CD4-positive, CD25-positive, alpha-beta regulatory T cell (primary cell): ENCODE measurements at regions not wholly inside any gene's neighbourhood (a gene's known extent, or its start where the extent isn't known, plus 50 kb on each side); places are given as distances from the start of the nearest gene placed in this dataset.

ENCODE experiments used
- ATAC-seq, 2 donors: fragments of 150-1000 bp; cut with Tn5 transposase; one replicate each; pipeline ENCODE4 v1.10.0; 2021; ENCODE audit warnings: low read depth in 2 of 2, moderate number of reproducible peaks in 2 of 2, moderate library complexity in 1 of 2
- DNase-seq, 3 donors: peaks; one replicate each; pipeline versions ENCODE4 v3.0.0 to v3.0.0-alpha.2; 2012 to 2022; ENCODE audit warnings: mixed read lengths in 1 of 3
- H3K27ac ChIP-seq: one replicate; pipeline ENCODE4 v1.7.0; 2013; ENCODE audit warnings: mild to moderate bottlenecking, low read length; ENCODE audit not compliant: insufficient read depth, poor library complexity, severe bottlenecking
- H3K27me3 ChIP-seq: one replicate; pipeline ENCODE4 v1.7.0; 2013; ENCODE audit warnings: low read length; ENCODE audit not compliant: control insufficient read depth, insufficient read depth
- H3K36me3 ChIP-seq: one replicate; pipeline ENCODE4 v1.7.0; 2013; ENCODE audit warnings: mild to moderate bottlenecking, low read length, moderate library complexity; ENCODE audit not compliant: control insufficient read depth, insufficient read depth
- H3K4me1 ChIP-seq: 2 replicates; pipeline ENCODE4 v1.7.0; 2013; ENCODE audit warnings: mild to moderate bottlenecking, low read length; ENCODE audit not compliant: insufficient read depth, control insufficient read depth, poor library complexity, severe bottlenecking
- H3K4me3 ChIP-seq: one replicate; pipeline ENCODE4 v1.7.0; 2013; ENCODE audit warnings: low read depth, mild to moderate bottlenecking, low read length, moderate library complexity
- H3K9me3 ChIP-seq, 2 experiments: 1 replicate in 1 of 2; 2 replicates in 1 of 2; pipeline ENCODE4 v1.7.0; 2013; ENCODE audit warnings: low read length in 2 of 2, mild to moderate bottlenecking in 1 of 2, moderate library complexity in 1 of 2; ENCODE audit not compliant: control insufficient read depth in 2 of 2
- H3K27ac Mint-ChIP-seq, 3 donors: one replicate each; pipeline ENCODE4 v1.8.0; 2020 to 2022; ENCODE audit warnings: mild to moderate bottlenecking in 3 of 3, mixed read lengths in 3 of 3, moderate library complexity in 2 of 3
- H3K27me3 Mint-ChIP-seq: one replicate; pipeline ENCODE4 v1.8.0; 2022; ENCODE audit warnings: mild to moderate bottlenecking, mixed read lengths
- H3K36me3 Mint-ChIP-seq: one replicate; pipeline ENCODE4 v1.8.0; 2020; ENCODE audit warnings: mixed read lengths
- H3K4me1 Mint-ChIP-seq, 4 donors: one replicate each; pipeline ENCODE4 v1.8.0; 2020 to 2022; ENCODE audit warnings: mixed read lengths in 4 of 4, mild to moderate bottlenecking in 1 of 4
- H3K4me3 Mint-ChIP-seq, 4 donors: one replicate each; pipeline ENCODE4 v1.8.0; 2020 to 2022; ENCODE audit warnings: mild to moderate bottlenecking in 4 of 4, mixed read lengths in 4 of 4, moderate library complexity in 3 of 4
- H3K9me3 Mint-ChIP-seq, 7 donors: one replicate each; pipeline ENCODE4 v1.8.0; 2020 to 2022; ENCODE audit warnings: mixed read lengths in 7 of 7, mild to moderate bottlenecking in 3 of 7, moderate library complexity in 2 of 7

DNA sequence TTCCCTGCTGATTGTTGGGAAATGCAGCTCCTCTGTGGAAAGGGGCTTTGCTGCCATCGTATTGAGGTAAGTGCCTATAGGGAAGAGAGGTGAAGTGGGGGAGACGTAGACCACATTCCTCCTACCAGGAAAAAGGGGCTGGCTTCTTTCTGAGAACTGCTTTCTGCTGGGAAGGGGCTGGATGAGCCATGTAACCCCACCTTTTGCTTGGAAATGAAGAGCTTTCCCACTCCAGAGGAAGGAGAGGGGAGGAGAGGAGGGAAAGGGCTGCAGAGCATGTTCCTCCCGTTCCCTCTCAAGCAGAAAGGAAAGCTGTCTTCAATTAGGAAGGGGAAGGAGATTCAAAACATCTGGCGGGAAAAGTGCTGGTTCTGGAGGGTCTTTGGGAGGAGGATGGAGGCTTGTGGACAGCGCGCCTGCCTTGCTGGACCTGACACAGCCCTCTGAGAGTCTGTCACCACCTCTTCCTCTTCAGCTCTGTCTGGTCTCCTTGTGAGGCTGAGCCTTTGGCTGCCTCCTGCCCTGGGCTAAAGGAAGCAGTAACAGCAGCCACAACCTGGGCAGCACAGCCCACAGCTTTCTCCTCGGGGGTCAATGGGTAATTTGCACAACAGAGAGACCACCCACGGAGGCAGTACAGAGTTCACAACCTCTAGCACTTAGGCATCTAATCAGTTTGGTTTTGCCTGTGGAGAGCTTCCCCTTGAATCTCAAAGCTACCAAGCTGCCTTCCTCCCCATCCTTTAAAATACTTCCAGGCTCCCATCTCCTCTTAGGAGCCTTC, 410.0 kb upstream of the TNP1 start:
- H3K27ac Mint-ChIP-seq, result no peak overlapping the region
- no peak for ATAC-seq
- no peaks in the 10 kb centered on the region for H3K36me3 Mint-ChIP-seq
- peaks cover 0 to 5% (median 3%) of the 10 kb centered on the region in 7 donors for H3K9me3 Mint-ChIP-seq
- Histone ChIP-seq H3K27me3 (no peaks in the 10 kb centered on the region), H3K4me3 (no peak overlapping the region), H3K4me1 (no peaks in the 10 kb centered on the region), H3K36me3 (no peaks in the 10 kb centered on the region), H3K27ac (no peak overlapping the region), H3K9me3 (no peaks in the 10 kb centered on the region)
- H3K27me3 Mint-ChIP-seq, result peaks cover 7% of the 10 kb centered on the region
- no peak overlapping the region for H3K4me3 Mint-ChIP-seq
- no peak for DNase-seq
- no peaks in the 10 kb centered on the region for H3K4me1 Mint-ChIP-seq

DNA sequence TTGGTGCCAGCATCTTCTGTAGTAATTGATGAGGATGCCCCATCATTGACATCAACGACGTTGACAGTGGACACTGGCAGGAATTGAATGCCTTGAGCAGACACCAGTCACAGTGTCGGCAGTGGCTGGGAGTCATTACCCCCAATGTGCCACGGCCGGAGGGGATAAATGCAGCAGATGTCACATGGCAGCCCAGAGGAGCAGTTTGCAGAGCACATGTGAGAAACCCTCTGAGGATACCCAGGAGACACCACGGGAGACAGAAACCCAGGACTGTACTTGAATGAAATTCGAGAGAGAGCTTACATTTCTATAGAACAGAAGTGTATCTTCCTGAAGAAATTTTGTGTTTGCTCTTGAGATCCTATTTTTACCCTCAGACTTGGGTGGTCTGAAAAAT, 409.1 kb upstream of the TNP1 start:
- Histone ChIP-seq H3K4me3 (no peak overlapping the region), H3K9me3 (no peaks in the 10 kb centered on the region), H3K36me3 (no peaks in the 10 kb centered on the region), H3K4me1 (no peaks in the 10 kb centered on the region), H3K27ac (no peak overlapping the region), H3K27me3 (no peaks in the 10 kb centered on the region)
- Mint-ChIP-seq H3K9me3 (peaks cover 0 to 5% (median 3%) of the 10 kb centered on the region in 7 donors), H3K4me1 (no peaks in the 10 kb centered on the region), H3K36me3 (no peaks in the 10 kb centered on the region), H3K27ac (no peak overlapping the region), H3K27me3 (peaks cover 7% of the 10 kb centered on the region), H3K4me3 (no peak overlapping the region)
- DNase-seq (no peak), ATAC-seq (no peak)

DNA sequence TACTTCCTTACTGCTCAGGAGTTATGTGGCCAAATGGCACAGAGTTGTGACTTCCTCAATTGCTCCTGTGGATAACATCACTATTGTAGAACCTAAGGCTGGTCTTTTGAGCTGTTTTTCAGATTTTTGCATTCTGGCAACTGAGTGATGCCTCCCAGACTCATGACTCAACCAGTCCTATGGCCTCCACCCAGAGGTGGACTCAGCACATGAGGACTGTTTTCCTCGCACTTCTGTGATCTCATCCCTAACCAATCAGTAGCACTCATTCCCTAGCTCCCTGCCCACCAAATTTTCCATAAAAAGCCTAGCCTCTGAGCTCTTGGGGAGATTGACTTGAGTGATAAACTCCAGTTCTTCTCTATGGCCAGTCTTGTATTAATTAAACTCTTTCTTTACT, 407.9 kb upstream of the TNP1 start:
- no peaks in the 10 kb centered on the region for H3K4me1 ChIP-seq
- no peaks in the 10 kb centered on the region for H3K9me3 ChIP-seq
- Mint-ChIP-seq H3K27me3 (peaks cover 7% of the 10 kb centered on the region), H3K36me3 (no peaks in the 10 kb centered on the region), H3K4me3 (no peak overlapping the region), H3K27ac (no peak overlapping the region), H3K9me3 (peaks cover 0 to 5% (median 0%) of the 10 kb centered on the region in 7 donors), H3K4me1 (no peaks in the 10 kb centered on the region)
- no peak for DNase-seq
- H3K4me3 ChIP-seq, result no peak overlapping the region
- H3K27ac ChIP-seq, result no peak overlapping the region
- no peak for ATAC-seq
- H3K27me3 ChIP-seq, result no peaks in the 10 kb centered on the region
- no peaks in the 10 kb centered on the region for H3K36me3 ChIP-seq

DNA sequence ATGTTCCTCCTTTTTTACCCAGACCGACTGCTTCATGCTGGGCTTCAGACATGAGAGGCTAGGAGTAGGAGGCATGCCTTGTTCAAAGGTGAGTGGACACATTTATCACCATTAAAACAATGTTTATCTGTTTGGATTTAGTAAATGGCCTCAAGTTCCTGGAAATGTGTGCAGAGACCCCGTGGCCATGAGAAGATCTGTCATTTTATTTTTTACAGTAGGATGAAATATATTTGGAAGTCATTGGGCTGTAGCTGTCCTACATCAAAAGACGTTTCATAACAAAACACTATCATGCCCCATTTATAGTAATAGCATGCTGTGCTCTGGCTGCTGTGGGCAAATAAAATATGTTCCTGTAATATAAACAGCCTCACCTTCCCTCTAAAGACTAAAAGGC, 403.9 kb upstream of the TNP1 start:
- Mint-ChIP-seq H3K4me1 (no peaks in the 10 kb centered on the region), H3K36me3 (no peaks in the 10 kb centered on the region), H3K27me3 (no peaks in the 10 kb centered on the region), H3K27ac (no peak overlapping the region), H3K9me3 (peaks cover 0 to 9% (median 3%) of the 10 kb centered on the region in 7 donors), H3K4me3 (no peak overlapping the region)
- no peak for DNase-seq
- no peak overlapping the region for H3K27ac ChIP-seq
- no peaks in the 10 kb centered on the region for H3K4me1 ChIP-seq
- no peaks in the 10 kb centered on the region for H3K27me3 ChIP-seq
- no peaks in the 10 kb centered on the region for H3K36me3 ChIP-seq
- no peaks in the 10 kb centered on the region for H3K9me3 ChIP-seq
- no peak overlapping the region for H3K4me3 ChIP-seq
- no peak for ATAC-seq

DNA sequence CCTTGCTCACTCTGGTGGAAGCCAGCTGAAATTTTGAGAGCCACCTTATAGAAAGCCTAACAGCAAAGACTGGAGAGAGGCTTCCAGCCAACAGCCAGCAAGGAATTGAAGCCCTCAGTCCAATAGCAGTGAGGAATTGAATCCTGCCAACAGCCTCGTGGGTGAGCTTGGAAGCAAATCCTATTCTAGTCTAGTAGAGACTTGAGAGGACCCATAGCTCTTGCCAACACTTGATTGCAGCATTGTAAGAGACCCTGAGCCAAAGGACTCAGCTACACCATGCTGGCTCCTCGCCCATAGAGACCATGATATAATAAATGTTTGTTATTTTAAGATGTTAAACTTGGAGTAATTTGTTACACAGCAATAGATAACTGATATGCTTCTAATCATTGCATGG, 403.0 kb upstream of the TNP1 start:
- no peak for DNase-seq
- H3K27me3 Mint-ChIP-seq, result no peaks in the 10 kb centered on the region
- H3K4me3 Mint-ChIP-seq, result no peak overlapping the region
- H3K4me1 Mint-ChIP-seq, result no peaks in the 10 kb centered on the region
- Histone ChIP-seq H3K27ac (no peak overlapping the region), H3K9me3 (no peaks in the 10 kb centered on the region), H3K4me1 (no peaks in the 10 kb centered on the region), H3K27me3 (no peaks in the 10 kb centered on the region), H3K4me3 (no peak overlapping the region), H3K36me3 (no peaks in the 10 kb centered on the region)
- no peak for ATAC-seq
- H3K36me3 Mint-ChIP-seq, result no peaks in the 10 kb centered on the region
- no peak overlapping the region for H3K27ac Mint-ChIP-seq
- H3K9me3 Mint-ChIP-seq, result peaks cover 0 to 9% (median 3%) of the 10 kb centered on the region in 7 donors

DNA sequence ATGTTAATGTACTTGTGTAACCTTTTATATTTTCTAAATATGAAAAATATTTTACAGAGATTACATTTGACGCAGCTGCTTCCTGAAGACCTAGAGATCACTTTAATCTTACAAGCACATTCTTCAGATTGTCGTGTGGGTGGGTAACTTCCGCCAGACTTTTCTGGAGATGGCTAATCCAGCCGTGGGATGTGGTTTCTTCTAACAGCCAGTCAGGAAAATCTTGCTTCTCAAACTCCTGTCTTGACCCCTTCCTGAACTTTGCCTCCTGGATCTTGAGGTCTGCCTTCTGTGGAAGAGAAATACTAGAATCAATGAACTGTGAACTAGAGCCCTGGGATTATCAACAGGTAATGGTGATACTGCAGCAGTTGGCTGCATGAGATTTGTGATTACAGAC, 401.6 kb upstream of the TNP1 start:
- peaks cover 0 to 6% (median 3%) of the 10 kb centered on the region in 7 donors for H3K9me3 Mint-ChIP-seq
- no peak overlapping the region for H3K4me3 ChIP-seq
- H3K4me1 ChIP-seq, result no peaks in the 10 kb centered on the region
- H3K4me3 Mint-ChIP-seq, result no peak overlapping the region
- H3K27me3 ChIP-seq, result no peaks in the 10 kb centered on the region
- H3K27ac ChIP-seq, result no peak overlapping the region
- no peaks in the 10 kb centered on the region for H3K4me1 Mint-ChIP-seq
- H3K36me3 ChIP-seq, result no peaks in the 10 kb centered on the region
- no peaks in the 10 kb centered on the region for H3K36me3 Mint-ChIP-seq
- H3K9me3 ChIP-seq, result no peaks in the 10 kb centered on the region
- no peaks in the 10 kb centered on the region for H3K27me3 Mint-ChIP-seq
- ATAC-seq, result no peak
- DNase-seq, result no peak
- no peak overlapping the region for H3K27ac Mint-ChIP-seq

DNA sequence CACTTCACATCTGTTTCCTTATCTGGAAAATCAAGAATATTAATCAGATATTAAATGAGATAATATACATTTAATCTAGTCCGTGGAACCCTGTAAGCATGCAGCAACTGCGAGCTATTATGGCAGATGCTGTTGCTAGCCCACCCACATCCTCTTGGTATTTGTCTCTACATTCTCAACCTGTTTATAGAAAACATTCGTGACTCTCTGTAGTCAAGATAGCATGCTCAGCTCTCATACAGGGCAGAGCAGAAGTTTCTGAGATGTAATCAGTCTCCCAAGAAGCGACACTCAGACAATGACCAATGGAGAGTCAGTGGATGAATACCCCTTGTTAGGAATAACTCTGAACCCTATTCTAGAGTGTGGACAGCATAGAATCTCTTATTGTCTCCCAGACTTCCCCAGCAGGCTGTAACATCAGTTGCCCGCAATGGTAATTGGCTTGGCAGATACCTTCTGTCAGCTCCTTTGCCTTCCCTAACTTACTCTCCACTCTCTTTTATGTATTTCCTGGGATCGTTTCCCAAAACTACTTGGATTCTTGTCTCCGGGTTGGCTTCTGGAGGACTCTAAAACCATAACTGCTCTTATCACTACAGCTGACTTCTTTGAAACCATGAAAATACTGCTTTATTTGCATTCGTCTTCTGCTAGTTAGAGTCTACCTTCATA, 400.7 kb upstream of the TNP1 start:
- Mint-ChIP-seq H3K4me3 (no peak overlapping the region), H3K27me3 (no peaks in the 10 kb centered on the region), H3K4me1 (no peaks in the 10 kb centered on the region), H3K9me3 (peaks cover 0 to 4% (median 3%) of the 10 kb centered on the region in 7 donors), H3K36me3 (no peaks in the 10 kb centered on the region), H3K27ac (no peak overlapping the region)
- H3K4me3 ChIP-seq, result no peak overlapping the region
- no peaks in the 10 kb centered on the region for H3K9me3 ChIP-seq
- DNase-seq, result no peak
- no peak overlapping the region for H3K27ac ChIP-seq
- H3K36me3 ChIP-seq, result no peaks in the 10 kb centered on the region
- H3K4me1 ChIP-seq, result no peaks in the 10 kb centered on the region
- H3K27me3 ChIP-seq, result no peaks in the 10 kb centered on the region
- no peak for ATAC-seq

DNA sequence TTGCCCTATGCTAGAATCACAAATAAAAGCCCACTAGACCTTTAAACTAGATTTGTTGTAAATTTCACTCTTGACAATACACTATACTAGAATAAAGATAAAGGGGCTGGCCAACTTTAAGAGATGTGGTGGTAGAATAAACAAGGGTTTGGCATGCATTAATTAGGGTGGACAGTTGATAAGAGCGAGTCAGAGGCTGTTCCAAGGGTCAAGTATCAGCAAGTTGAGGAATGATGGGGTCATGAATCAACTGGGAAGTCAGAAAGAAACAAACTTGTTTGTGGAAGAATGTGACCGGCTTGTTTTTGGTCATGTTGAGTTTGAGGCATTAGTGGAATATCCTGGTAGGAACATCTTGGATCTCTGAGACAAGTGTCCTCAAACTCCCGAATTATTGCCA, 398.3 kb upstream of the TNP1 start:
- no peaks in the 10 kb centered on the region for H3K36me3 ChIP-seq
- H3K27me3 Mint-ChIP-seq, result no peaks in the 10 kb centered on the region
- H3K27ac ChIP-seq, result no peak overlapping the region
- no peak overlapping the region for H3K4me3 Mint-ChIP-seq
- no peaks in the 10 kb centered on the region for H3K4me1 ChIP-seq
- no peak for ATAC-seq
- no peak overlapping the region for H3K27ac Mint-ChIP-seq
- no peaks in the 10 kb centered on the region for H3K4me1 Mint-ChIP-seq
- no peaks in the 10 kb centered on the region for H3K36me3 Mint-ChIP-seq
- H3K9me3 ChIP-seq, result no peaks in the 10 kb centered on the region
- no peak overlapping the region for H3K4me3 ChIP-seq
- no peaks in the 10 kb centered on the region for H3K27me3 ChIP-seq
- no peak for DNase-seq
- peaks cover 0 to 4% (median 3%) of the 10 kb centered on the region in 7 donors for H3K9me3 Mint-ChIP-seq
